HG02588 (cell line): ENCODE measurements at regions not wholly inside any gene's neighbourhood (a gene's known extent, or its start where the extent isn't known, plus 50 kb on each side); places are given as distances from the start of the nearest gene placed in this dataset.
"Not testable (repeated sequence)": the region's sequence is repeated elsewhere in the genome, so short reads cannot be mapped to it uniquely, and the experiment has no call there.

Experiments
- ATAC-seq: cut with Tn5 transposase; IDR thresholded peaks from one replicate; pipeline ENCODE4 v1.9.1; 2021; ENCODE audit warnings: mild to moderate bottlenecking, moderate library complexity; ENCODE audit not compliant: unreplicated experiment

GRCh38 chr7:136266457-136266856 is 289.3 kb upstream of the MTPN start:
- no peak for ATAC-seq

- ATAC-seq, result not testable (repeated sequence)
Measured at GRCh38 chr7:136264304-136264703, 287.1 kb upstream of the MTPN start.

GRCh38 chr7:136263112-136263860 is 286.1 kb upstream of the MTPN start:
- ATAC-seq, result not testable (repeated sequence)

GRCh38 chr7:136260591-136260990 is 283.4 kb upstream of the MTPN start:
- ATAC-seq, result not testable (repeated sequence)

GRCh38 chr7:136259074-136259473 is 281.9 kb upstream of the MTPN start:
- no peak for ATAC-seq

GRCh38 chr7:136256491-136256890 is 279.3 kb upstream of the MTPN start:
- ATAC-seq, result no peak

- ATAC-seq, result no peak
Measured at GRCh38 chr7:136254148-136254547, 277.0 kb upstream of the MTPN start.

- ATAC-seq, result no peak
Measured at GRCh38 chr7:136251826-136252225, 274.7 kb upstream of the MTPN start.

- no peak for ATAC-seq
Measured at GRCh38 chr7:136247211-136247610, 270.1 kb upstream of the MTPN start.

- no peak for ATAC-seq
Measured at GRCh38 chr7:136245327-136246004, 268.3 kb upstream of the MTPN start.

- no peak for ATAC-seq
Measured at GRCh38 chr7:136234040-136234439, 256.9 kb upstream of the MTPN start.

- ATAC-seq, result no peak
Measured at GRCh38 chr7:136230210-136230609, 253.1 kb upstream of the MTPN start.

GRCh38 chr7:136229790-136230189 is 252.6 kb upstream of the MTPN start:
- ATAC-seq, result no peak

- no peak for ATAC-seq
Measured at GRCh38 chr7:136228171-136228570, 251.0 kb upstream of the MTPN start.

GRCh38 chr7:136214356-136214755 is 237.2 kb upstream of the MTPN start:
- no peak for ATAC-seq

GRCh38 chr7:136213012-136213411 is 235.9 kb upstream of the MTPN start:
- no peak for ATAC-seq

- ATAC-seq, result no peak
Measured at GRCh38 chr7:136210664-136211063, 233.5 kb upstream of the MTPN start.

- no peak for ATAC-seq
Measured at GRCh38 chr7:136210079-136210478, 232.9 kb upstream of the MTPN start.

GRCh38 chr7:136205956-136206355 is 228.8 kb upstream of the MTPN start:
- ATAC-seq, result no peak

GRCh38 chr7:136198168-136198567 is 221.0 kb upstream of the MTPN start:
- ATAC-seq, result no peak

GRCh38 chr7:136194878-136195277 is 217.7 kb upstream of the MTPN start:
- no peak for ATAC-seq

GRCh38 chr7:136193940-136194339 is 216.8 kb upstream of the MTPN start:
- ATAC-seq, result no peak
